Fibroblast of lung (primary cell): ENCODE measurements at regions not wholly inside any gene's neighbourhood (a gene's known extent, or its start where the extent isn't known, plus 50 kb on each side); places are given as distances from the start of the nearest gene placed in this dataset.

Experiments
- CTCF ChIP-seq, 2 donors: IDR thresholded peaks in 1 of 2; conservative IDR thresholded peaks in 1 of 2; 1 replicate in 1 of 2; 2 replicates in 1 of 2; pipeline ENCODE4 v1.5.1; 2011 to 2012; ENCODE audit warnings: low read length in 2 of 2, control low read depth in 1 of 2, inconsistent platforms in 1 of 2, low read depth in 1 of 2, mild to moderate bottlenecking in 1 of 2
- EZH2 ChIP-seq: IDR thresholded peaks from 2 replicates; pipeline ENCODE4 v1.5.1; 2012; ENCODE audit warnings: low read length, control low read depth, mild to moderate bottlenecking; ENCODE audit errors: missing control alignments

- TF ChIP-seq CTCF (conservative IDR thresholded peaks at IDR 0.05 in 1 of 2, IDR thresholded peaks at IDR 0.05 in 1 of 2; ENCODE audit: low read depth in 1 of 2, low read length in 2 of 2), result no peak
- TF ChIP-seq EZH2, result no peak
Observed at GRCh38 chr6:139685009-139685408, 310.6 kb upstream of the CITED2 start.
